NOMO-1 (cell line): ENCODE measurements at regions not wholly inside any gene's neighbourhood (a gene's known extent, or its start where the extent isn't known, plus 50 kb on each side); places are given as distances from the start of the nearest gene placed in this dataset.
"Not testable (repeated sequence)": the region's sequence is repeated elsewhere in the genome, so short reads cannot be mapped to it uniquely, and the experiment has no call there.

Experiments used
- DNase-seq, 2 experiments: peaks; one replicate each; lab custom pipeline; 2025; ENCODE audit not compliant: unreplicated experiment in 2 of 2; lab: John Stamatoyannopoulos, UW

GRCh38 chr5:16987776-16988175, 51.7 kb upstream of the MYO10 start:
- DNase-seq = no peak

DNA sequence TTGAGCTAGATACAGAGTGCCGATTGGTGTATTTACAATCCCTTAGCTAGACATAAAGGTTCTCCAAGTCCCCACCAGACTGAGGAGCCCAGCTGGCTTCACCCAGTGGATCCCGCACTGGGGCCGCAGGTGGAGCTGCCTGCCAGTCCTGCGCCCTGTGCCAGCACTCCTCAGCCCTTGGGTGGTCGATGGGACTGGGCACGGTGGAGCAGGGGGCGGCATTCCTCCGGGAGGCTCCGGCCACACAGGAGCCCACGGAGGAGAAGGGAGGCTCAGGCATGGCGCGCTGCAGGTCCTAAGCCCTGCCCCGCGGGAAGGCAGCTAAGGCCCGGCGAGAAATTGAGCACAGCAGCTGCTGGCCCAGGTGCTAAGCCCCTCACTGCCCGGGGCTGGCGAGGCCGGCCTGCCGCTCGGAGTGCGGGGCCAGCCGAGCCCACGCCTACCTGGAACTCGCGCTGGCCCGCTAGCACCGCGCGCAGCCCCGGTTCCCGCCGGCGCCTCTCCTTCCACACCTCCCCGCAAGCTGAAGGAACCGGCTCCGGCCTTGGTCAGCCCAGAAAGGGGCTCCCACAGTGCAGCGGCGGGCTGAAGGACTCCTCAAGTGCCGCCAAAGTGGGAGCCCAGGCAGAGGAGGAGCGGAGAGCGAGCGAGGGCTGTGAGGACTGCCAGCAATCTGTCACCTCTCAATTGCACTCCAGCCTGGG, 54.9 kb upstream of the MYO10 start:
- DNase-seq = not testable (repeated sequence)

DNA sequence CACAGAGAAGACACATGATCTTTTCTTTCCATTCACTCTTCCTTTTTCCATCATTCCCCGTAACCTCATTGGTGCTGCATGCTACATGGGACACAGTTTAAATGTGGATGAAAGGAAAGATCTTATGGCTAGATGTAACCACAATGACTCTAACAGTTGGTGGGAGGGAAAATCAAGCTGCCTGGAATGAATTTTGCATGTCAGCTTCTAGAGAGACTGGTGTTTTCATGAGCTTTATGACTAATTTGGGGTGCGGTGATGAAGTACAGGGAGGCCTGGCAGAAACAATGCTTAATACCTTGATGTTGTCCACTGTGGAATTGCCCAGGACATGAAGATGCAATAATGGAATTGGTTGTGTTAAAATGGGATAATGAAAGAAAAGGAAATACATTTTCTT, 55.9 kb upstream of the MYO10 start:
- DNase-seq = no peak

GRCh38 chr5:16992444-16992843, 56.4 kb upstream of the MYO10 start:
- DNase-seq = no peak

DNA sequence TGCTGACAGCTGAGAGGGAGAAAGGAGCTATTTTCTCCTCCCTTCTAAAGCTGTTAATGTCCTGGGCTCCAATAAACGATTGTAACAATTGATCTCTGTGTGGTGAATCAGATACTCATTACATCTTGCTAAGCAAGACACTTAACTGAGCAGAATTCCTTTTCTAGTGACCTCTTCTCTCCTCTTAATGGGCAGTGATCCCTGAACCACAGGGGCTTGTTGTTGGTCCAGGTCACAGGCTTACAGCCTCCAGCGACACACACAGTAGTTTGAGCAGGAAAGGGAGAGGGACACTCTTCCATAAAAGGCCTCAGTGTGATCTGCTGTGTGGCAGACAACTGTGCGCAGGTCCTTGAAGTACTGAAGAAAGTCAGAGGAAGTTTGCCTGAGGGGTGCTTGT, 58.5 kb upstream of the MYO10 start:
- no peak for DNase-seq

DNA sequence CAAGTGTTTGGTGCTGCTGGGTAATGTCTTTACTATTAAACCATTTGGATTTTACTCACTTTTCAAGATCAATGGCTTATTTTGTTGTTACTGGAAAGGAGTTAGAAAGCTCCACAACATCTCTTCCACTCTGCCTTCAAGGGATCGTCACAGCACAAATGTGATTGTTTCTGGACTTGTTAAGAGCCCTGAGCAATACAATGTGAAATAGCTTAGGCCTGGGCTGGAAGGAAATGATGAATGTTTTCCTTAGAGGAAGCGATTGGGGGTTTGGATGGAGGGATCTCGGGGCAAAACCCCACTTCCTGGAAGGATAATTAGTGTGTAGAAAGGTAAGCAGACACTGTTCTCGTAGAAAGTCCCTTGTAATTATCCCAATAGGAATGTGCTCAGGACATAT, 59.3 kb upstream of the MYO10 start:
- no peak for DNase-seq

DNA sequence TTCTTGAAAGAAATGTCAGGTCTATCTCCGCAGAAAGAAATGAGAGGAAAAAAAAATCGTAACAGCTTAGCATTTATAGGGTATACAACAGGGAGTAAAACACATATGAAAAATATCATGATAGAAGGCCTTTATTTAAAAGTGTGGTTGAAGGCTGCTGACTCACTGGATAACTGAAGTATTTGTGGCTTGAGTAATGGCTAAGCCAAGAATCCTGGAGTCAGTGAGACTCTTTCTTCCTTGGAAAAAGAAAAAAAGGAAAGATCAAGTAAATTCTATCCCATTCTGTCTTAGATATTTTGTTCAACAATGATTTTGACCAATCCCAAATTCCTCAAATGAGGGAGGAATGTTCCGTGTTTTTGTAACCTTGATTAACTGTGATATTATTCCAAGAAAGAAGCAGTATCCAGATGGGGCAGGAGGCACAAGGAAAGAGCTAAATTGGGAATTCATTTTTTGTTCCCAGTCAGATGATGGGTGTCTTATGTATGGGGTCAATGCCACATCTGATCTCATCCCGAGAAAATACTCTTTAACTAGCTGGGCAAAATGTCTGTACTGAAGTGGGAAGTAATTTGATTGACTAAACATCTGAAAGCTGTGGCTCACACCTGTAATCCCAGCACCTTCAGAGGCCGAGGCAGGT, 64.3 kb upstream of the MYO10 start:
- DNase-seq = no peak

GRCh38 chr5:17001428-17001827, 65.3 kb upstream of the MYO10 start:
- no peak for DNase-seq

DNA sequence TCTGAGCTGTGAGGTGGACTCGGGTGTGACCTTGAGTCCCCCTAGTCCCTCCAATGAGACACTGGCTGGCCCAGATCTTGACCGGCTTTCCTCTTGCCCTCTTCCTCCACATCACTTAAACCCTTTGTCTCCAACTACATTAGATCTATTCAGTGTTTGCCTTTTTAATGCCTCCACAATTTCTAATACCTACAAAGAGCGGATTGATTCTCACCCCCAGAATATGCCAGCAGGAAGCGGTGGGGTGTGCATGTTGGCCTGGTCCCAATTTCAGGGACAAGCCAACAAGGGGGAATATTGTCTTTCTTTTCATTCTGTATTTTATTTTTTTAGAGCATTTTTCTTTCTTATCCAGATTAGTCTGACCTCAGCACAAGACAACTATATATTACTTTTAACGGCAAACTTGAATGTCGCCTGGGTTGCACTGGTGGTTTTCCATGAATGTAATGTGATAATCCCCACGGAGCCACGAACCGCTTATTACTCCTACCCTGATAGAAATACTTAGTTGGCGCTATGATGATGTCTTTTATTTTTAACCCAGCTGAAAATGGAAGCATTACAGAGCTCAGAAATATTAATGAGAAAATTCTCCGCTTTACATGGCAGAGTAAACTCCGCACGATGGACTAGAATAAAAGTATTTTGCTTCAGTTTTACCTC, 68.5 kb upstream of the MYO10 start:
- DNase-seq = no peak

DNA sequence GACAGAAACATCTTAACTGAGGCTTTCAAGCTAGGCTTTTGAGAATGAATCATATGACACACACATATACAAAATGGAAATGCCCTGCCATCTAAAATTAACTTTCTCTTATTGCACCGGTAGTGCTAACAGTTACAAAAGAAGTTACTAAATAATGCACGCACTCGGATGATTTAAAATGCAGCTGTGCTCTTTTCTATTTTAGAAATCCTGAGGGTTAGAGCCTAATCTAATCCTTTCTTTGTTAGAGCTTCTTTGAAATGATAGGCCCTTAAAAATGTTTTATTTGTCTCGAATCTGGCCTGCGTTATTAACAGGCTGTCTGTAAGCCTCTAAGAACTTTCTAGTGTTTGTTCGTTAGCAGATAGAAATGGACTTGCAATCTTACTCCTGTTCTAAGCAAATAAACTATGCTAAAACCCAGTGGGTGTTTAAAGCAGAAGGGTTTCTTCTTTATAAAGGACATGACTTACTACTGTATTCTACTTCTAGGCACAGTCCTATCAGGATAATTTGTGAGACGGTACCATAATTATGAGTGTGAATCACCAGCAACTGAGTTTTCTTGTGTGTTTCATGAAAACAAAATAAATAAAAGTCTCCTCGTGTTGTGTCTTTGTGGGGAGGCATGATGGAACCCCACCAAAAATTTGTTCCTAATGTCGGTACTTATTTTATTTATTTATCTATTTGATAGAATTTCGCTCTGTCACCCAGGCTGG, 69.2 kb upstream of the MYO10 start:
- no peak for DNase-seq

GRCh38 chr5:17012289-17012688, 76.2 kb upstream of the MYO10 start:
- no peak for DNase-seq

DNA sequence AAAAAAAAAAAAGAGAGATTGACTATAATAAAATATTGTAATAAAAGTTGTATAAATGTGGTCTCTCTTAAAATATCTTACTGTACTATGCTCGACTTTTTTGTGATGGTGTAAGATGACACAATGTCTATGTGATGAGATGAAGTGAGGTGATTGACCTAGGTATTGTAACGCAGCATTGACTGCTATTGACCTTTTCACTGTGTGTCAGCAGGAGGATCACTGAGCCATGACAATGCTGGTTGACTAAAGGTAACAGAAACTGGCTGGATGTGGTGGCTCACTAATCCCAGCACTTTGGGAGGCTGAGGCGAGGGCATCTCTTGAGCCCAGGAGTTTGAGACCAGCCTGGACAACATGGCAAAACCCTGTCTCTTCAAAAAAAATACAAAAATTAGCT, 78.6 kb upstream of the MYO10 start:
- no peak for DNase-seq

DNA sequence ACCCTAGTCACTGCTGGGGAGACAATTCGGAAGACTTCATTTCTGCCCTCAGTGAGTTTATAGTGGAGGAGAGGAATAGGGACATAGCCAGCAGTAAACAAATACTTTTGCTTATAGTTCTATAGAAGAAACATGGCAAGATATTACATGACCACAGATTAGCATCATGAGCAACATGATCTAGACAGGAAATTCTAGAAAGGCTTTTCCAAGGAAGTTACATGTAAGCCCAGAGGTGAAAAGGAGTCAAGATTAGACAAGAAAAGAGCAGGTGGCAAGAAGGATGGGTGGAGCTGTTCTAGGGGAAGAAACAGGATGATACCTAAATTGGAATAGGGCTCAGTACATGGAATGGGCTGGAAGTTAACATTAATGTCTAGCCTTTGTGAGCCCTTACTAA, 82.8 kb upstream of the MYO10 start:
- no peak for DNase-seq

DNA sequence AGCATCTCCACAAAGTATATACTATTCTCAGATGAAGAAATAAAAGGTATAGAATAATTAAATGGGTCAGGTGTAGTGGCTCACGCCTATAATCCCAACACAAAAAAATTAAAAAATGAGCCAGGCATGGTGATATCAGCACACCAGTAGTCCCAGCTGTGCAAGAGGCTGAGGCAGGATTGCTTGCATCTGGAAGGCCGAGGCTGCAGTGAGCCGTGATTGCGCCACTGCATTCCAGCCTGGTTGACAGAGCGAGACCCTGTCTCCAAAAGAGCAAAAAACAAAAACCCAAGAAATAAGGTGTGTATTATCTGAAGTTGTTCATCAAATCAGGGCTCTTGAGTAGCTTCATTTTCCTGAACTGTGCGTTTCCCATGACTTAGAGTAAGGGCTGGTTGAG, 83.2 kb upstream of the MYO10 start:
- no peak for DNase-seq

DNA sequence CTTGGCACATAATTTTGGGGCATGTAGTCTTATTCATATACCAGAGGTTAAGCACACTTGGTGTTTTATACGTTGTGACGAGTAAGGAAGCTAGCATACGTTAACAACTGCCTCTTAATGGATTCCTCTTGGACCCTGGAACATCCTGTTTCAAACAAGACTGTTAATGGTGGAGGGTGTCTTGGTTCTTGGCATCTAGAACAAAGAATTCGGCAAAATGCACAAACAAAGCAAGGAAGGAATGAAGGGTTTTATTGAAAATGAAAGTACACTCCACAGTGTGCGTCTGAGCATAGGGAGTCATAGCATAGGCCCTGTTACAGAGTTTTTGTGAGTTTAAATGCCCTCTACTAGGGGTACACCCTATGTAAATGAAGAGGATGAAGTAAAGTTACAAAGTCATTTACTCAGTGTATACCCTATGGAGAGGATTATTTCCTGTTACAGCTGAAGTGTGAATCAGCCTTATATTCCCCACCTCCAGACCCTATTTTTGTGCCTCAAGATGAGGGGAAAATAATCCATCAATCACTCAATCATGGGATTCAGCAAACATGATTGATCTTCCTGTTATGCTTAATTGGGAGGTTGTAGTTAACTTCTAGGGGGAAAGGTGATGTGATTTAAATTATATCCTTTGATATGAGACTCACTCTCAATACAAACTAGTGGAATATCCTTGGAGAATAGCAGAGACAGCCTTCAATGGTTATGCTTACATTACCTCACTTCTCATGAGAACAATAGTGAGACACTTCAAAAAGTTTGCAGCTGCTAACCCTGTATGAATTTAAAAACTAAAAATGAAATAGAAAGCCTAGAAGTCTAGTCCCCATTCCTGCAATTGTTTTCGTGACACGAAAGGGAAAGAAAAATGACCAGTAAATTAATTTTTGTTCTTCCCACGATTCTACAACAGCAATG, 84.9 kb upstream of the MYO10 start:
- no peak for DNase-seq

DNA sequence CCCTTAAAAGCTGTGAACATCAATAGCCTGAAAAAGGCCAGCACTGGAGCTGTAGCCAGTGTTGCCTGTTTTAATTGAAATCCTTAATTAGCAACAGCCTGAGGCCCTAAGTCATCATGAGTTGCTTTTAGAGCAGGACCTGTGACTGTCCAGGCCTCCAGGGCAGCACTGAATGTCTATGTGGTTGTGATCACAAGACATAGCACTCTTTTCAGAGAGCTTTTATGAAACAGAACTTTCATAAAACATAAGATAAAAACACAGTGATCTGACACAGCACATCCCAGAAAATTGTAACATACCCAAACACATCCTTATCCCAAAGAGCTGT, 85.5 kb upstream of the MYO10 start:
- DNase-seq = no peak

DNA sequence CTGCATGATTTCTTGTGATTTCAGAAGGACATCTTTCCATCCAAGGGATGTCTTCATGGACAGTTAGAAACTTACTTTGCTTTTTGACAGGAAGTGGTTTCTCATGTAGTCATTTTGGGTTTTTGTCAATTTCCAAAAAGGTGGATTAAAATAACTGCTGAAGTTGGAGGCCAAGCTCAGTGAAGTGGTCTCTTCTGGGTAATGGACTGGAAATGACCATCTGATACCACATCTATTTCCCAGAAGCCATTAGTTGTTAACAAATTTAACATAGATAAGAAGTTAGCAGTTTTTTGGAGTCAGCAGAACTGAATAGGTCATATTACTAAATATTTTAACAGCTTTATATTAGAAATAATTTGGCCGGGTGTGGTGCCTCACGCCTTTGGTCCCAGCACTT, 86.2 kb upstream of the MYO10 start:
- no peak for DNase-seq

DNA sequence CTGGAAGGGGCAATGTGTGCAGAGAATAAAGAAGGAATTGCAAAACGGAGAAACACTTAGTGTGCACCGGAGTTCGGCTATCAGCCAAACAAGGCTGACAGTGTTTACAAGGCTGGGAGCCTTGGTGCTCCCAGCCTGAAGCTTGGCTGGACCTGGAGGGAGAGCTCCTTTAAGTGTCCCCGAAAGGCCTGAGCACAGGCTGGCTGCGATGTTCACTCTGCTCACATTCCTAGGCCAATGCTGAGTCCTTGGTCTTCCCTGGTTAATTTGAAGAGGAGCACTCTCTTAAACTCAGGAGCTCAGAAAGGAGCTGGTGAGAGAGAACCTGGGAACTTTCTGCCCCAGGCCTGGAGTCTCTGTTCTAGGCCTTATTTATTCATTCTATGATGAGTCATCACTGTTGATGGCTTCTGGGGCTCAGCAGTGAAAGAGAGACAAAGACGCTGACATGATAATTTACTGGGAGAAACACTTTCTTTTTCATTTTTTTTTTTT, 88.6 kb upstream of the MYO10 start:
- no peak for DNase-seq

DNA sequence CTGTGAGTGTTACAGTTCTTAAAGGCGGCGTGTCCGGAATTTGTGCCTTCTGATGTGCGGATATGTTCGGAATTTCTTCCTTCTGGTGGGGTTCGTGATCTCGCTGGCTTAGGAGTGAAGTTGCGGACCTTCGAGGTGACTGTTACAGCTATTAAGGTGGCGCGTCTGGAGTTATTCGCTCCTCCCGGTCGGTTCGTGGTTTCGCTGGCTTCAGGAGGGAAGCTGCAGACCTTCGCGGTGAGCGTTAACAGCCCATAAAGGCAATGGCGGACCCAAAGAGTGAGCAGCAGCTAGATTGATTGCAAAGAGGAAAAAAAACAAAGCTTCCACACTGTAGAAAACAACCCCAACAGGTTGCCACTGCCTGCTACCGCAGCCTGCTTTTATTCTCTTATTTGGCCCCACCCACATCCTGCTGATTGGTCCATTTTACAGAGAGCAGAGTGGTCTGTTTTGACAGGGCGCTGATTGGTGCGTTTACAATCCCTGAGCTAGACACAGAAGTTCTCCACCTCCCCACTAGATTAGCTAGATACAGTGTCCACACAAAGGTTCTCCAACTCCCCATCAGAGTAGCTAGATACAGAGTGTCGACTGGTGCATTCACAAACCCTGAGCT, 95.7 kb upstream of the MYO10 start:
- not testable (repeated sequence) for DNase-seq
